Trophoblast cell (in vitro differentiated cells and primary cell): ENCODE measurements at regions not wholly inside any gene's neighbourhood (a gene's known extent, or its start where the extent isn't known, plus 50 kb on each side); places are given as distances from the start of the nearest gene placed in this dataset.

ENCODE experiments used
- DNase-seq, 2 donors: peaks; one replicate each; pipeline ENCODE4 v3.0.0-alpha.2; 2016
- H2AFZ ChIP-seq: 2 replicates; pipeline ENCODE4 v1.6.1; 2013; ENCODE audit warnings: low read length, moderate library complexity, mild to moderate bottlenecking; ENCODE audit not compliant: insufficient read depth, poor library complexity
- H2AK5ac ChIP-seq: 2 replicates; pipeline ENCODE4 v1.6.1; 2013; ENCODE audit warnings: mild to moderate bottlenecking, low read length
- H2BK120ac ChIP-seq: 2 replicates; pipeline ENCODE4 v1.6.1; 2013; ENCODE audit warnings: low read length, mild to moderate bottlenecking, moderate library complexity; ENCODE audit not compliant: insufficient read depth, poor library complexity
- H2BK12ac ChIP-seq: 2 replicates; pipeline ENCODE4 v1.6.1; 2013; ENCODE audit warnings: mild to moderate bottlenecking, low read length, moderate library complexity
- H2BK5ac ChIP-seq: 2 replicates; pipeline ENCODE4 v1.6.1; 2013; ENCODE audit warnings: low read length, low read depth, moderate library complexity, mild to moderate bottlenecking; ENCODE audit not compliant: poor library complexity
- H3K14ac ChIP-seq: 2 replicates; pipeline ENCODE4 v1.6.1; 2013; ENCODE audit warnings: mild to moderate bottlenecking, low read length
- H3K18ac ChIP-seq: 2 replicates; pipeline ENCODE4 v1.6.1; 2013; ENCODE audit warnings: mild to moderate bottlenecking, low read length
- H3K23ac ChIP-seq: 2 replicates; pipeline ENCODE4 v1.6.1; 2013; ENCODE audit warnings: low read length
- H3K27ac ChIP-seq: 2 replicates; pipeline ENCODE4 v1.5.1; 2013; ENCODE audit warnings: low read depth, mild to moderate bottlenecking, inconsistent platforms, low read length, moderate library complexity
- H3K27me3 ChIP-seq: 2 replicates; pipeline ENCODE4 v1.6.1; 2013; ENCODE audit warnings: inconsistent platforms, mild to moderate bottlenecking, low read length, moderate library complexity; ENCODE audit not compliant: insufficient read depth
- H3K36me3 ChIP-seq, 2 experiments: 1 replicate in 1 of 2; 2 replicates in 1 of 2; pipeline ENCODE4 v1.6.1; 2013; ENCODE audit warnings: low read length in 2 of 2, mild to moderate bottlenecking in 2 of 2, moderate library complexity in 1 of 2; ENCODE audit not compliant: insufficient read depth in 2 of 2, control insufficient read depth in 1 of 2
- H3K4ac ChIP-seq: 2 replicates; pipeline ENCODE4 v1.6.1; 2013; ENCODE audit warnings: low read depth, mild to moderate bottlenecking, low read length, moderate library complexity
- H3K4me1 ChIP-seq, 2 experiments: 1 replicate in 1 of 2; 2 replicates in 1 of 2; pipeline ENCODE4 v1.6.1; 2013; ENCODE audit warnings: low read length in 2 of 2, mild to moderate bottlenecking in 2 of 2, moderate library complexity in 1 of 2; ENCODE audit not compliant: insufficient read depth in 2 of 2, control insufficient read depth in 1 of 2
- H3K4me2 ChIP-seq: 2 replicates; pipeline ENCODE4 v1.6.1; 2013; ENCODE audit warnings: inconsistent platforms, mild to moderate bottlenecking, low read length, moderate library complexity
- H3K4me3 ChIP-seq: 2 replicates; pipeline ENCODE4 v1.5.1; 2013; ENCODE audit warnings: mild to moderate bottlenecking, low read depth, low read length, inconsistent platforms
- H3K79me1 ChIP-seq: one replicate; pipeline ENCODE4 v1.6.1; 2013; ENCODE audit warnings: low read length
- H3K79me2 ChIP-seq: 2 replicates; pipeline ENCODE4 v1.6.1; 2013; ENCODE audit warnings: low read length, mild to moderate bottlenecking; ENCODE audit not compliant: control insufficient read depth, insufficient read depth, poor library complexity
- H3K9ac ChIP-seq: 2 replicates; pipeline ENCODE4 v1.6.1; 2013; ENCODE audit warnings: mild to moderate bottlenecking, low read length
- H3K9me3 ChIP-seq: 2 replicates; pipeline ENCODE4 v1.6.1; 2013; ENCODE audit warnings: low read depth, mild to moderate bottlenecking, control low read depth, inconsistent platforms, low read length; ENCODE audit not compliant: insufficient read depth
- H4K12ac ChIP-seq: 2 replicates; pipeline ENCODE4 v1.6.1; 2013; ENCODE audit warnings: low read depth, mild to moderate bottlenecking, low read length, moderate library complexity
- H4K8ac ChIP-seq: 2 replicates; pipeline ENCODE4 v1.6.1; 2013; ENCODE audit warnings: low read depth, mild to moderate bottlenecking, low read length, moderate library complexity
- H4K91ac ChIP-seq: one replicate; pipeline ENCODE4 v1.6.1; 2013; ENCODE audit warnings: low read depth, mild to moderate bottlenecking, low read length, moderate library complexity
- WGBS: extraction: QIAGEN DNeasy Blood & Tissue Kit; methylation state at CpG from one replicate; pipeline ENCODE4 v1.1.7; 2013; ENCODE audit warnings: missing lambda C conversion rate; ENCODE audit not compliant: insufficient read length, insufficient coverage; ENCODE audit errors: extremely low coverage; 5-methylcytosine and 5-hydroxymethylcytosine counted together

DNA sequence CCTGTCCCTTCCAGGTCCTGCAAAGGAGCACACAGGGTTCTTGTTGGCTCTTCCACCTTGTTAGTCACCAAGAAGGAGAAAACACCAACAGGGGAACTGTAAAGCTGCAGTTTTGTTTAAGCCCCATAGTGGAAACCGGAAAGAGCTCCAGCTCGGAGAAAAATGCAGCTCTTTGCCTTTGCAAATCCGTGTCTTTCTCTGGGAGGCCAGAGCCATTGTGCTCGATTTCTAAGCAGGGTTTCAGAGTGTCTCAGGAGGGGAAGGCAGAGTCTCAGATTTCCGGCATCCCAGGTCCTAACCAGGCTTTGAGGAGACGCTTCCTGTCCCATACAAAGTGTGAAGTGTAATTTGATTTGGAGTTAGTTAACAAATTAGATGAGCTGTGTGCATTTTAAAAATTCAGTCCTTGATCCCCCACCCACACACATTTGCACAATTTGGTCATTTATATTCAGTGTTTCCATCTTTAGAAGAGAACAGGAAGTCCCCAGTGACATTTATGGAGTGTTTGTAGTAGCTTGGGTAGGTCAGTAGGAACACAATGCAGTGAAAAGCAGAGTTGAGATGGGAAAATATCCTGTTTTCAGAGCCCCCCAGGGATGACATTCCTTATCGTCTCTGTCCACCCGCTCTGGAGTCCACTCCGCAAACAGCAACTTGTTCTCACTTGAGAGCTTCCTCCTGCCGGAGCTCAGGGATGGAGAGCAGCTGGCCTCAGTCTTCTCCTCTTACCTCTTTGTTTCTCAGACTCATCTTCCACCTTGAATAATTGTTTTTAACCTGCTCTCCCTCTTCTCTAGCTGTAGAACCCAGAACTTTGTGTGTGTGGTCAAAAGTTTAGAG is 331.9 kb downstream of the SEC14L1 start:
- Histone ChIP-seq H2BK120ac (peak overlapping the region; percentile 93), H2BK12ac (peak overlapping the region; percentile 67), H3K36me3 (peaks cover 4 to 6% of the 10 kb centered on the region in 2 experiments), H4K91ac (peak overlapping the region; percentile 94), H4K8ac (peak overlapping the region; percentile 23), H2AK5ac (peak overlapping the region; percentile 69), H3K4me2 (peak overlapping the region; percentile 54), H2AFZ (no peak overlapping the region), H3K79me1 (peaks cover 49% of the 10 kb centered on the region), H3K4ac (peak overlapping the region; percentile 72), H2BK5ac (peak overlapping the region; percentile 90), H3K79me2 (peaks cover 11% of the 10 kb centered on the region), H3K14ac (peak overlapping the region; percentile 71), H3K23ac (no peak overlapping the region), H3K4me3 (no peak overlapping the region), H4K12ac (no peak overlapping the region), H3K9me3 (no peaks in the 10 kb centered on the region), H3K27me3 (no peaks in the 10 kb centered on the region), H3K4me1 (peaks cover 63 to 74% of the 10 kb centered on the region in 2 experiments), H3K18ac (peak overlapping the region; percentile 85), H3K9ac (peak overlapping the region; percentile 8), H3K27ac (peak overlapping the region; percentile 95)
- DNase-seq = no peak
- WGBS = no CpG with 5 or more reads among the region's 10 CpGs

DNA sequence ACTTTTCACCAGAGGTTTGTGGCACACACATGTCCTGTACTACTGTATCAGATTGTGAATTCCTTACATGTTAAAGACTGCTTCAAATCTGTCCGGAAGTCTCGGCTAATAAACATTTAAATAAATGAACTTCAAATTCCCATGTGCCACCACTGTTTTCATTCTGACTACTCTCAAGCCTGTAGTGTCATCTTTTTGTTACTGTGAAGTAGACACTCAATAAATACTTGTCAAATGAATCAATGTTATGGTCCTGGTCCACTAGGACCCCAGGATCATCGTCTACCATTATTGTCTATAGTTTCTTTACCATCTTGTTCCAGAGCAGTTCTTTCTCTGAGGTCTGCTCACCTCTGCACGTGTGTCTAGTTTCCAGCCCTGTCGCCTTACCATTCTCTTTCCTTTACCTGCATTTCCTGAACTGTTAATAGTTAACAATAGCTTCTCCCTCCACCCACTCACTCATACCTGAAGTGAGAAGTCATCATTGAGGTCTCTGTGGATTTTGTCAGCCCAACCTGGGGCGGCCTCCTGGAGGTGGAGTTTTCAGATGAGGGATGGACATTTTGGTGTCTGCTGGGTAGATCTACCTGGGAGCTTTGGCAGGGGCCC is 333.0 kb downstream of the SEC14L1 start:
- Histone ChIP-seq H3K4me2 (no peak overlapping the region), H3K23ac (no peak overlapping the region), H3K36me3 (peaks cover 4% of the 10 kb centered on the region in 2 experiments), H2BK12ac (no peak overlapping the region), H2AK5ac (no peak overlapping the region), H4K8ac (peak overlapping the region; percentile 7), H3K4me1 (peaks cover 65 to 76% of the 10 kb centered on the region in 2 experiments), H3K4me3 (no peak overlapping the region), H2AFZ (no peak overlapping the region), H2BK120ac (no peak overlapping the region), H3K79me1 (peaks cover 49% of the 10 kb centered on the region), H3K14ac (no peak overlapping the region), H4K12ac (no peak overlapping the region), H3K4ac (no peak overlapping the region), H3K27ac (peak overlapping the region; percentile 35), H4K91ac (peak overlapping the region; percentile 57), H3K27me3 (no peaks in the 10 kb centered on the region), H3K79me2 (peaks cover 11% of the 10 kb centered on the region), H2BK5ac (no peak overlapping the region), H3K9ac (no peak overlapping the region), H3K18ac (no peak overlapping the region), H3K9me3 (no peaks in the 10 kb centered on the region)
- no CpG with 5 or more reads among the region's 6 CpGs for WGBS
- peak in 1 of 2 donors; percentile 57 for DNase-seq

DNA sequence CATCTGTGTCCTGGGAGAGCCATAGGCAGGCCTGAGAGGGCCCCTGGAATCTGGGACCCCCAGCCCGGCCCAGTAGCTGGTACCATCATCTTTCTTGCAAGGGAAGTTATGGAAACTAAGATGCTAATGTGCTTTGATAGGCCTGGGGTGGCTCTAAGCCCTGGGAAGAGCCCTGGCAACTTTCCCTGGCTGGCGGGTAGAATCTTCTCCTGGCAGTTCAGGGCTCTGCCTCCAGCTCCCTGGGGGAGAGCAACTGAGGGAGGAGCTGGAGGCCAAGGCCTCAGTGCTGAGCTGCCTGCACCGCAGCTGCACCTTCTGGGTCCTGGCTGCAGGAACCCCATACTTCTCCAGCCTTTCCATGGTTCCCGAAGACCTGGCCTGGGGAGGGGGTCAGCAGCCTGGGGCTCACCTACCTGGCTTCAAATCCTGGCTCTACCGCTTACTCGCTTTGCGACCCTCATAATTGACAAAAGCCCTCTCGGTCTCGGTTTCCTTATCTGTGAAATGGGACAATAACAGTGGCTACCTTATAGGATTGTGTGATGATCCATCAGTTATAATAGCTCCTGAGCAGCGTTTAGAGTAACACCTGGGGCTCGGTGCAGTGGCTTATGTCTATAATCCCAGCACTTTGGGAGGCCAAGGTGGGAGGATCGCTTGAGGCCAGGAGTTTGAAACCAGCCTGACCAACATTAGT is 333.7 kb downstream of the SEC14L1 start:
- Histone ChIP-seq H3K79me2 (peaks cover 12% of the 10 kb centered on the region), H3K4ac (peak overlapping the region; percentile 71), H3K18ac (peak overlapping the region; percentile 58), H2AK5ac (peak overlapping the region; percentile 14), H3K4me2 (no peak overlapping the region), H3K27me3 (no peaks in the 10 kb centered on the region), H4K12ac (no peak overlapping the region), H4K8ac (peak overlapping the region; percentile 15), H2AFZ (no peak overlapping the region), H2BK120ac (peak overlapping the region; percentile 29), H3K14ac (peak overlapping the region; percentile 23), H3K79me1 (peaks cover 48% of the 10 kb centered on the region), H3K4me1 (peaks cover 65 to 74% of the 10 kb centered on the region in 2 experiments), H3K36me3 (peaks cover 2 to 4% of the 10 kb centered on the region in 2 experiments), H2BK5ac (peak overlapping the region; percentile 7), H3K23ac (no peak overlapping the region), H2BK12ac (peak overlapping the region; percentile 62), H3K27ac (peak overlapping the region; percentile 35), H3K9ac (no peak overlapping the region), H3K9me3 (no peaks in the 10 kb centered on the region), H3K4me3 (no peak overlapping the region), H4K91ac (peak overlapping the region; percentile 57)
- DNase-seq = no peak
- no CpG with 5 or more reads among the region's 12 CpGs for WGBS
